ENCODE measurements at regions not wholly inside any gene's neighbourhood (a gene's known extent, or its start where the extent isn't known, plus 50 kb on each side); places are given as distances from the start of the nearest gene placed in this dataset.

- TF ChIP-seq CTCF (IDR thresholded peaks at IDR 0.05) (no peak), POLR2AphosphoS5 (IDR thresholded peaks at IDR 0.05) (no peak), POLR2A (IDR thresholded peaks at IDR 0.05) (no peak), EP300 (IDR thresholded peaks at IDR 0.05) (no peak)
Observed at GRCh38 chr3:87161013-87161412, 66.1 kb upstream of the CHMP2B start.
